Endodermal cell (in vitro differentiated cells): ENCODE measurements at regions not wholly inside any gene's neighbourhood (a gene's known extent, or its start where the extent isn't known, plus 50 kb on each side); places are given as distances from the start of the nearest gene placed in this dataset.

Experiments used
- DNase-seq: peaks from one replicate; pipeline ENCODE4 v3.0.0-alpha.2; 2017
- H3K27ac ChIP-seq: 2 replicates; pipeline ENCODE4 v1.5.1; 2013; ENCODE audit warnings: mild to moderate bottlenecking, low read depth, low read length, moderate library complexity
- H3K27me3 ChIP-seq: 2 replicates; pipeline ENCODE4 v1.6.1; 2013; ENCODE audit warnings: mild to moderate bottlenecking, low read length, moderate library complexity; ENCODE audit not compliant: insufficient read depth, control insufficient read depth, poor library complexity, severe bottlenecking
- H3K36me3 ChIP-seq: 2 replicates; pipeline ENCODE4 v1.7.0; 2013; ENCODE audit warnings: mild to moderate bottlenecking, low read length, moderate library complexity; ENCODE audit not compliant: control insufficient read depth, insufficient read depth
- H3K4me1 ChIP-seq: one replicate; pipeline ENCODE4 v1.7.0; 2013; ENCODE audit warnings: low read length; ENCODE audit not compliant: control insufficient read depth, insufficient read depth
- H3K4me3 ChIP-seq: 2 replicates; pipeline ENCODE4 v1.5.1; 2013; ENCODE audit warnings: mild to moderate bottlenecking, low read length, moderate library complexity
- H3K9ac ChIP-seq: 2 replicates; pipeline ENCODE4 v1.6.1; 2013; ENCODE audit warnings: mild to moderate bottlenecking, low read length, moderate library complexity; ENCODE audit not compliant: poor library complexity, severe bottlenecking; ENCODE audit errors: extremely low read depth
- H3K9me3 ChIP-seq: 2 replicates; pipeline ENCODE4 v1.6.1; 2013; ENCODE audit warnings: mild to moderate bottlenecking, low read length, moderate library complexity; ENCODE audit not compliant: control insufficient read depth
- H3K27ac Mint-ChIP-seq: 2 replicates; pipeline ENCODE4 v1.8.0; 2020; ENCODE audit warnings: mixed read lengths
- H3K27me3 Mint-ChIP-seq: 2 replicates; pipeline ENCODE4 v1.8.0; 2021; ENCODE audit warnings: mild to moderate bottlenecking, mixed read lengths; ENCODE audit not compliant: insufficient read depth
- H3K36me3 Mint-ChIP-seq: 2 replicates; pipeline ENCODE4 v1.8.0; 2020; ENCODE audit warnings: low read depth, mixed read lengths
- H3K4me1 Mint-ChIP-seq: 2 replicates; pipeline ENCODE4 v1.8.0; 2020; ENCODE audit warnings: mixed read lengths
- H3K4me3 Mint-ChIP-seq: 2 replicates; pipeline ENCODE4 v1.8.0; 2020; ENCODE audit warnings: mild to moderate bottlenecking, moderate library complexity, mixed read lengths
- H3K9me3 Mint-ChIP-seq: 2 replicates; pipeline ENCODE4 v1.8.0; 2020; ENCODE audit warnings: mild to moderate bottlenecking, mixed read lengths
- WGBS, 2 experiments: methylation state at CpG; one replicate each; pipeline versions ENCODE4 v1.1.5 to v1.1.7; 2013; ENCODE audit warnings: missing lambda C conversion rate in 2 of 2, mixed read lengths in 1 of 2; ENCODE audit not compliant: insufficient coverage in 1 of 2, insufficient read length in 1 of 2; 5-methylcytosine and 5-hydroxymethylcytosine counted together
- TF ChIP-seq, protein P1 (sequence below): fragments of 200-600 bp; sonication (generic); conservative IDR thresholded peaks from 2 replicates; pipeline ENCODE4 v1.5.0; 2021; ENCODE audit warnings: antibody characterized with exemption, mild to moderate bottlenecking

DNA sequence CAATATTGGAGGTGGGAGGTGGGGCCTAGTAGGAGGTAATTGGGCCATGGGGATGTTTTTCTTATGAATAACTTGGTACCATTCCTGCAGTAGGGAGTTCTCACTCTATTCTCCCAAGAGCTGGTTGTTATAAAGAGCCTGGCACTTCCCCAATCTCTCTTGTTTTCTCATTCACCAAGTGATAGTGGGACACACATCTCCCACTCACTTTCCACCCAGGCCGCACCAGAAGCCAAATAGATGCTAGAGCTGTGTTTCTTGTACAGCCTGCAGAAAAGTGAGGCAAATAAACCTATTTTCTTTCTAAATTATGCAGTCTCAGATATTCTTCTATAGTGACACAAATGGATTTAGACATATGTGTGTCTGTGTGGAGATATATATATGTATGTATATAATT, 117.6 kb downstream of the ANKRD50 start:
- TF ChIP-seq, protein P1, sequence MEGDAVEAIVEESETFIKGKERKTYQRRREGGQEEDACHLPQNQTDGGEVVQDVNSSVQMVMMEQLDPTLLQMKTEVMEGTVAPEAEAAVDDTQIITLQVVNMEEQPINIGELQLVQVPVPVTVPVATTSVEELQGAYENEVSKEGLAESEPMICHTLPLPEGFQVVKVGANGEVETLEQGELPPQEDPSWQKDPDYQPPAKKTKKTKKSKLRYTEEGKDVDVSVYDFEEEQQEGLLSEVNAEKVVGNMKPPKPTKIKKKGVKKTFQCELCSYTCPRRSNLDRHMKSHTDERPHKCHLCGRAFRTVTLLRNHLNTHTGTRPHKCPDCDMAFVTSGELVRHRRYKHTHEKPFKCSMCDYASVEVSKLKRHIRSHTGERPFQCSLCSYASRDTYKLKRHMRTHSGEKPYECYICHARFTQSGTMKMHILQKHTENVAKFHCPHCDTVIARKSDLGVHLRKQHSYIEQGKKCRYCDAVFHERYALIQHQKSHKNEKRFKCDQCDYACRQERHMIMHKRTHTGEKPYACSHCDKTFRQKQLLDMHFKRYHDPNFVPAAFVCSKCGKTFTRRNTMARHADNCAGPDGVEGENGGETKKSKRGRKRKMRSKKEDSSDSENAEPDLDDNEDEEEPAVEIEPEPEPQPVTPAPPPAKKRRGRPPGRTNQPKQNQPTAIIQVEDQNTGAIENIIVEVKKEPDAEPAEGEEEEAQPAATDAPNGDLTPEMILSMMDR: no peak
- no peaks in the 10 kb centered on the region for H3K27me3 Mint-ChIP-seq
- Histone ChIP-seq H3K36me3 (no peaks in the 10 kb centered on the region), H3K27ac (no peak overlapping the region), H3K27me3 (no peaks in the 10 kb centered on the region), H3K9me3 (no peaks in the 10 kb centered on the region), H3K4me3 (no peak overlapping the region), H3K9ac (no peak overlapping the region), H3K4me1 (no peaks in the 10 kb centered on the region)
- no peak for DNase-seq
- no peaks in the 10 kb centered on the region for H3K9me3 Mint-ChIP-seq
- no peak overlapping the region for H3K27ac Mint-ChIP-seq
- H3K4me1 Mint-ChIP-seq: peaks cover 14% of the 10 kb centered on the region
- no peaks in the 10 kb centered on the region for H3K36me3 Mint-ChIP-seq
- 96% methylated on average over 1 of the region's 1 CpG; no CpG with 5 or more reads in 1 of the 2 experiments for WGBS, 2 experiments
- H3K4me3 Mint-ChIP-seq: no peak overlapping the region

DNA sequence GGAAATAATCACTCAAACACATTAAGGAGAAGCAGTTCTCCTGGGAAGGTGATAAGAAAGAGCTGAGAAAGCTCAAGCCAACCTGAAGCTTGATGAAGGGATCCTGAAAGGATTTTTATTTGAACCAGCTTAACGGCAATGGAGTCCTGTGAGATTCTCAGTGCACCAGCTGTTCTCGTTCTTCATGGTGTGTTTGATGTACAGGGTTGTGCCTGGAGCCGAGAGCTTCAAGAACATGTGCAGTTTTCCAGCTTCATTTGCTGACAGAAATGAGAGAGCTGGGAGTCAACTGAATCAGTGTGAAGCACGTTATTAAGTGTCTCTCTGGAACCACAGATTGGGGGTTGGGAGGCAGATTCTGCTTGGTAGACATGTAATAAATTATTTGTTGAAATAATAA, 115.7 kb downstream of the ANKRD50 start:
- H3K27me3 Mint-ChIP-seq: no peaks in the 10 kb centered on the region
- TF ChIP-seq, protein P1: no peak
- no peaks in the 10 kb centered on the region for H3K36me3 ChIP-seq
- H3K4me1 ChIP-seq: no peaks in the 10 kb centered on the region
- H3K9me3 ChIP-seq: no peaks in the 10 kb centered on the region
- no peak for DNase-seq
- H3K36me3 Mint-ChIP-seq: no peaks in the 10 kb centered on the region
- H3K4me3 ChIP-seq: no peak overlapping the region
- H3K9me3 Mint-ChIP-seq: no peaks in the 10 kb centered on the region
- no peak overlapping the region for H3K4me3 Mint-ChIP-seq
- H3K9ac ChIP-seq: no peak overlapping the region
- no peak overlapping the region for H3K27ac ChIP-seq
- H3K27ac Mint-ChIP-seq: no peak overlapping the region
- peaks cover 14% of the 10 kb centered on the region for H3K4me1 Mint-ChIP-seq
- no peaks in the 10 kb centered on the region for H3K27me3 ChIP-seq
- WGBS, 2 experiments: 67 to 68% methylated on average over 3 to 4 of the region's 4 CpGs

DNA sequence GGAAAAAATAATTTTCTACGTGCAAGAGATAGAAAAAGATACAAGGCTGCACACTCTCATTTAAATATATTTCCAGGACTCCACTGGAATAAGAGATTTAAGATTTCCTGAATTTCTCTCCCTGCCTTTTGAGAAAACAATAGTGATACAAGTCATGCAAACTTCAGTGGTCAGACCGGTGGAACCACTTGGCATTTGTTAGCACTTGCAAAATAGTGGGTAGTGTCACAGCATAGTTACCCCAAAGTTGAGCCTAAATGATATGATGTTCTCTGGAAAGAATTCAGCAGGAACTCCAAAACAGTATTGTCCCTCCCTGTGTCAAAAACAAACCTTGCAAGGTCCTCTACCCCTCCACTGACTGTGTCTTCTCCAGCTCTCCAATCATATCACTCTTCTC, 102.3 kb downstream of the ANKRD50 start:
- Histone ChIP-seq H3K4me1 (no peaks in the 10 kb centered on the region), H3K9ac (no peak overlapping the region), H3K27me3 (no peaks in the 10 kb centered on the region), H3K27ac (no peak overlapping the region), H3K9me3 (no peaks in the 10 kb centered on the region), H3K4me3 (no peak overlapping the region), H3K36me3 (no peaks in the 10 kb centered on the region)
- Mint-ChIP-seq H3K36me3 (no peaks in the 10 kb centered on the region), H3K4me3 (no peak overlapping the region), H3K9me3 (peaks cover 9% of the 10 kb centered on the region), H3K27ac (no peak overlapping the region), H3K4me1 (peaks cover 8% of the 10 kb centered on the region), H3K27me3 (no peaks in the 10 kb centered on the region)
- TF ChIP-seq, protein P1: no peak
- 61 to 85% methylated on average over 2 of the region's 2 CpGs for WGBS, 2 experiments
- DNase-seq: no peak
